MM.1S (cell line): ENCODE measurements at regions not wholly inside any gene's neighbourhood (a gene's known extent, or its start where the extent isn't known, plus 50 kb on each side); places are given as distances from the start of the nearest gene placed in this dataset.

Experiments
- EZH2 ChIP-seq: fragments of 300-600 bp; sonication (generic); optimal IDR thresholded peaks from 2 replicates; pipeline ENCODE3; 2017; ENCODE audit warnings: low read depth, mild to moderate bottlenecking, antibody characterized with exemption, low read length, mixed read lengths
- TF ChIP-seq, protein P1 (sequence below): fragments of 300-600 bp; sonication (generic); IDR thresholded peaks from 2 replicates; pipeline ENCODE4 v1.5.1; 2016; ENCODE audit warnings: antibody characterized with exemption, low read length, mixed read lengths

DNA sequence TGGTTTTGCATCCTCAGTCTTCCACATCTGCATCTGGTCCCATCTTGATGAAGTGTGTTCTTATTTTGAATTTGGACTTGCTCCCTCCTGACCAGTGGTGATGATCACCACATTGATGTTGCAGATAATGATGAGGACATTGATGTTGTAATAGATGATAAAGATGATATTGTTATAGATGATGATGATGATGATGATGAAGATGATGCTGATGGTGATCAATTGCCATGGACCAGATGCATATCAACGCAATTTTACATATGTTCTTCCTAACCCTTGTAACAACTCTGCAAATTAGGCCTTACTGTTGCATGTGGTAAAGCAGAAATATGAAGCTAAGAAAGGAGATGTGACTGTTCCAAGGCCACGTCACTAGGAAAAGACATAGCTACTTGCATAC lies 380.3 kb upstream of the TBX3 start:
- TF ChIP-seq, protein P1, sequence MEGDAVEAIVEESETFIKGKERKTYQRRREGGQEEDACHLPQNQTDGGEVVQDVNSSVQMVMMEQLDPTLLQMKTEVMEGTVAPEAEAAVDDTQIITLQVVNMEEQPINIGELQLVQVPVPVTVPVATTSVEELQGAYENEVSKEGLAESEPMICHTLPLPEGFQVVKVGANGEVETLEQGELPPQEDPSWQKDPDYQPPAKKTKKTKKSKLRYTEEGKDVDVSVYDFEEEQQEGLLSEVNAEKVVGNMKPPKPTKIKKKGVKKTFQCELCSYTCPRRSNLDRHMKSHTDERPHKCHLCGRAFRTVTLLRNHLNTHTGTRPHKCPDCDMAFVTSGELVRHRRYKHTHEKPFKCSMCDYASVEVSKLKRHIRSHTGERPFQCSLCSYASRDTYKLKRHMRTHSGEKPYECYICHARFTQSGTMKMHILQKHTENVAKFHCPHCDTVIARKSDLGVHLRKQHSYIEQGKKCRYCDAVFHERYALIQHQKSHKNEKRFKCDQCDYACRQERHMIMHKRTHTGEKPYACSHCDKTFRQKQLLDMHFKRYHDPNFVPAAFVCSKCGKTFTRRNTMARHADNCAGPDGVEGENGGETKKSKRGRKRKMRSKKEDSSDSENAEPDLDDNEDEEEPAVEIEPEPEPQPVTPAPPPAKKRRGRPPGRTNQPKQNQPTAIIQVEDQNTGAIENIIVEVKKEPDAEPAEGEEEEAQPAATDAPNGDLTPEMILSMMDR, result no peak
- no peak for TF ChIP-seq EZH2
